Fibroblast of skin of right biceps (primary cell): ENCODE measurements at regions not wholly inside any gene's neighbourhood (a gene's known extent, or its start where the extent isn't known, plus 50 kb on each side); places are given as distances from the start of the nearest gene placed in this dataset.
A peak's percentile ranks its signal among the peaks of the same experiment; 100 is the strongest.
"Not testable (repeated sequence)": the region's sequence is repeated elsewhere in the genome, so short reads cannot be mapped to it uniquely, and the experiment has no call there.

ENCODE experiments used
- DNase-seq: peaks from one replicate; pipeline ENCODE4 v3.0.0-alpha.2; 2013

DNA sequence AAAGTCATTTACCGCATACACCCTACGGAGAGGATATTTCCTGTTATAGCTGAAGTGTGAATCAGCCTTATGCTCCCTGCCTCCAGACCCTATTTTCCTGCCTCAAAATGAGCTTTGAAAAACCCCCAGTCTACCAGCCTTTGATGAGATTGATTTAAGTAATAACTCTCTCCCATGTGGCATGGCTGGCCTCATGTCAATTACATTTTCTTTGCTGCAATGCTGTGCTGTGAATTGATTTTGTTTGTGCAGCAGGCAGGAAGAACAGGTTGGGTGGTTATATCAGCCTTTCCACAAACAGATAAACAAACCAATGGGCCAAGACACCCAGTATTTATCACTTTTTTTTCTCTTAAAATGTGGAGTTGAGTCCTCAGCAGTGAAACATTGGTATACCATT lies 1105.5 kb upstream of the TMEM132C start:
- DNase-seq: no peak

DNA sequence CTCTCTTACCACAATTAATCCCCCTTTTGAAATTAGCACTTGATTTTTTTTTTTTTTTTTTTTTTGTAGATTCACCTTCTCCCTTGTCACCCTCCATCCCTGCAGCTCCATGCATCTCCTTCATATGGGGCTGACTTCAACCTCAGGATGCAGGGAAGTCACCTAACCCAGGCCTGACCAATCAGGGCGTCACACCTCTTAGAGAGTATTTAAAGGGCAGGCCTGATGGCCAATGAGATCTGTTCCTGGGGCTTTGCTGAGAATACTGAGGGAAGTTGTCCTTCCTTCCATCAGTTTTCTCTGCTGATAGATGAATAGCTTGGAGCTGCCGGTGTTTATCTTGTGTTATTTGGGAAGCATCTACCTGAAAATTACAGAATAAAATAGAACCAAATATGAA lies 1104.7 kb upstream of the TMEM132C start:
- no peak for DNase-seq

DNA sequence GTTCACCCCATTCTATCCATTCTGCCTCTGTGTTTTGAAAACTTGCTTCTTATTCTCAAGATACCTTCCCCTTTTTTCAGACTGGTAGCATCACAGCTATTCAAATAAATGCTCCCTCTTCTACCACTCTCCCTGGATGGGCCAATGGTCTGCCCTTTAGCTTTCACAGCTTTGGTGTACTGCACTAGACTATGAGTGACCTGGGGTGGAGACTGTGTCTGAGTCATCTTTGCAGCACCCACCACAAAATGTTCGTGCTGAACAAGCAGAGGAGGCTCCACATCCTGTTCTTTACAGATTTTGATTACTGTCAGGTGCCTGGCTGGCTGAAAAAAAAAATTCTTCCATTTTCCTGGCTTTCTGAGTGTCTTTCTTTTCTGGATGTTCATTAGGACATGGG lies 1104.1 kb upstream of the TMEM132C start:
- peak; percentile 77 for DNase-seq

DNA sequence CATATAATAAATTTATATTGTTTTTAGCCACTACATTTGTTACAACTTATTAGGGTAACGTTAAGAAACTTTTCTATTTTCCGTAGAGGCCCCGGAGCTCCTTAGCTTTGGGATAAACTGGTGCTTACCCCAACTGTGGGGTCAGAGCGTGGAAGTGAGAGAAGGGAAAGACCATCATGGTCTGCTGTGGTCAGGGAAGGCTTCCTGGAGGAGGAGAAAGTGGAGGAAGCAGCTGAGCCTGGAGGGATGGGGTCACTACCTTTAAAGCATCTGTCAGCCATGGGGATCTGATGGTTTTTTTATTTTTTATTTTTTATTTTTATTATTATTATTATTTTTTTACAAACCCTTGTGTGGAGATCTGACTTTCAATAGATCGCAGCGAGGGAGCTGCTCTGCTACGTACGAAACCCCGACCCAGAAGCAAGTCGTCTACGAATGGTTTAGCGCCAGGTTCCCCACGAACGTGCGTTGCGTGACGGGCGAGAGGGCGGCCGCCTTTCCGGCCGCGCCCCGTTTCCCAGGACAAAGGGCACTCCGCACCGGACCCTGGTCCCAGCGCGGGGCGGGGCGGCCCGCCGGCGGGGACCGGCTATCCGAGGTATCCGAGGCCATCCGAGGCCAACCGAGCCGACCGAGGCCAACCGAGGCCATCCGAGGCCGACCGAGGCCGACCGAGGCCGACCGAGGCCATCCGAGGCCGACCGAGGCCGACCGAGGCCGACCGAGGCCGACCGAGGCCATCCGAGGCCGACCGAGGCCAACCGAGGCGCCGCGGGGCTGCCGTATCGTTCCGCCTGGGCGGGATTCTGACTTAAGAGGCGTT lies 1101.2 kb upstream of the TMEM132C start:
- peak; percentile 84 for DNase-seq

DNA sequence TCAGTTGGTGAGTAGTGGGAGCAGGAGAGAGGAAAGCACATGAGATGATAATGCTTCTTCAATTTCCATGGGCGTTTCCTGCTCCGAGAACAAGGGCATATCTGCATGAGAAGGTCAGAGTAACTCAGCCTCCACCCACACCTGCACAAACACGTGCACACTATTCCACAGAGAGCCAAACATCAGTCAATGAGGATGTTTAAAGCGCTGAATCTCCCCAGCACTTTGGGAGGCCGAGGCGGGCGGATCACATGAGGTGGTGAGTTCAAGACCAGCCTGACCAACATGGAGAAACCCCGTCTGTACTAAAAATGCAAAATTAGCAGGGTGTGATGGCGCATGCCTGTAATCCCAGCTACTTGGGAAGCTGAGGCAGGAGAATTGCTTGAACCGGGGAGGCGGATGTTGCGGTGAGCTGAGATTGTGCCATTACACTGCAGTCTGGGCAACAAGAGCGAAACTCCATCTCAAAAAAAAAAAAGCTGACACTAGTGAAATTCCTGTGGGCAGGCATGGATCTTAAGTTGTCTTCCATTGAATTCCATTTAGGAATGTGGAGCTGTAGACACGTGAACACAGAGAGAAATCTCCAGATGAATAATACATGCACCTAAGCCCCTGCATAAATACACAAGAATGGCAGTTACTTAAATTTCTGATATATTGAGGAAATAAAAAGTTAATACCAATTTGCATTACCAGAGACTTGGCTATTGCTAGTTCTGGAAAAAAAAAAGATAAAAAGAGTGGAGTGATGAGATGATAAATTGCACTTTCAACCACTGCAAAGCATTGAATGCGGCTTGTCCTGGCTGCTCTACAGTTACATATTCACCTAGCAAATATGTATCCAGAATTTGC lies 1097.4 kb upstream of the TMEM132C start:
- DNase-seq: peak; percentile 93

DNA sequence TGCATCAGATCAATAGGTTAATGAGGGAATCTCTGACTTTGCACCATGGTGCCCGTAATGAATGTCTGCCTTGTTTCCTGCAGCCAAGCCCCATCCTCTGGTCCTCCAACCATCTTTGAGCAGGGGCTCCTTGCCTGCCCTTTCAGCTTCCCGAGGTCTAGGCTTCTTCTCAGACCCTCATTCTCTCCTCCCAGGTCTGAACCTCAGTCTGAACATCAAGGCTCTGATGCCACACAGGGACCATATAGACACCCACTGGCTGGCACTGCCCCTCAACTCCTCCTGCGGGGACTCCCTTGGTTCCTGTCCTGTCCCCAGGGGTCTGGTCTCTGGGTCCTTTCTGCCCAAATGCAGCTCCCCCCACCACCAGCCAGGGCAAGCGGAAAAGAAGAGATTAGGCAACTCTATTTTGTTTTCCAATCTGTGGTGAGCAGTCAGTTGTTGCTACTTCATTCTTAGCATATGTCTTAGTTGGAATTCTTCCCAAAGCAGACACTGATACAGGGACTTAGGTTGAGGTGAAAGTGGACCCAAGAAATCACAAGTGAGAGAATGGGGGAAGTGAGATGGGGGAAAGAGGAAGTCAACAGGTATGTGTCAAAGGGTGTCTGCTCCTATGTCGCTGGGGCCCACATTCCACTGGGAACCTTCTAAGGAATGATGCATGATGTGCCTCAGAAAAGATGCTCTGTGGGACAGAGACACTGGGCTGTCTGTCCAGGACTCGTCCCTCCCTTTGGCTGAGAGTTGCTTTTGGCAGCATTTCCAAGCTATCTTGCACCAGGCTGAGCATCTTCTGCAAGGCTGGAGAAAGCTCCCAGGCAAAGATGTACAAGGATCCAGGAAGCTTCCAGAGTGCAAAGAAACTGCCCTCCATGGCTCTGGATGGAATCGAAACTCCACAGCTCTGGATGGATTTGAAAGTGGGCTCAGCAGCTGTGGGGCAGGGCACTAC lies 1096.5 kb upstream of the TMEM132C start:
- peak; percentile 72 for DNase-seq

DNA sequence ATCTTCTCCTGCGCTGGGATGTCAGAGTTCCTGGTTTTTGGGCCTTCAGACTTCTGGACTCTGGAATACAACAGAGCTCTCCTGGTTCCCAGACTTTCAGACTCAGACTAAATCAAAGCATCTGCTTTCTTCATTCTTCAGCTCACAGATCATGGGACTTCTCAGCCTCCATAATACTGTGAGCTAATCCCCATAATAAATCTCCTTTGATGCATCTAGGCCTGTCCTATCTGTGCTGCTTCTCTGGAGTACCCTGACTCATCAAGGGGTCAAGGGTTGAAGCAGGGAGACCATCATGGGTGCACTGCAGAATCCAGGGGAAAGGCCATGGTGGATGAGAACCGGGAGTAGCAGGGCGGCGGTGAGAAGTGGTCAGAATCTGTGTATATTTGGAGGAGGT lies 1094.1 kb upstream of the TMEM132C start:
- no peak for DNase-seq

DNA sequence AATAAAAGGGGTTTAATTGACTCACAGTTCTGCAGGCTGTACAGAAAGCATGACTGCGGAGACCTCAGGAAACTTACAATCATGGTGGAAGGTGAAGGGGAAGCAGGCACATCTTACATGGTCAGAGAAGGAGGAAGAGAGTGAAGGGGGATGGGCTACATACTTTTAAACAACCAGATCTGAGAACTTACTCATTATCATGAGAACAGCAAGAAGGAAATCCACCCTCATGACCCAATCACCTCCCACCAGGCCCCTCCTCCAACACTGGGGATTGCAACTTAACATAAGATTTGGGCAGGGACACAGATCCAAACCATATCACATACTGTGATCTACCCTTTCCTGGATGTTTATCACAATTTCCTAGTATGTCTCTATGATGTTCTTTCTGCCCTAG lies 1093.0 kb upstream of the TMEM132C start:
- DNase-seq: not testable (repeated sequence)

DNA sequence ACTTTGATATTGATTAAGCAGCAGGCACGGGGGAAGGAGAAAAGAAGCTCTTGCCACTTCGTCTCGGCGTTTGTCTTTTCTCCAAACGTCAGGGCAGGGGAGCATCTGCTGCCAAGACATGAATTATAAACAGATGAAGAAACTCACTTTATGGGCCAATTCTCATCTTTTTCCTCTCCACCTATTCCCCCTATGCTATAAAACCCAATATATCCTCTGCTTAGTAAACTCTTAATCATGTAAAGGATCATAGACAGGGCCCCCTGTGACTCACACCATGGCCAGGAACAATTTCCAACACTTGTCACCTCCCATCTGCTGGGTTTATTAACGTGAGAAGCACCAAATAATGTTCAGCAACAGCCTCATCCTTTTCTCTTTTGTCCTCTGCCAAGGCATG lies 1092.1 kb upstream of the TMEM132C start:
- peak; percentile 74 for DNase-seq

DNA sequence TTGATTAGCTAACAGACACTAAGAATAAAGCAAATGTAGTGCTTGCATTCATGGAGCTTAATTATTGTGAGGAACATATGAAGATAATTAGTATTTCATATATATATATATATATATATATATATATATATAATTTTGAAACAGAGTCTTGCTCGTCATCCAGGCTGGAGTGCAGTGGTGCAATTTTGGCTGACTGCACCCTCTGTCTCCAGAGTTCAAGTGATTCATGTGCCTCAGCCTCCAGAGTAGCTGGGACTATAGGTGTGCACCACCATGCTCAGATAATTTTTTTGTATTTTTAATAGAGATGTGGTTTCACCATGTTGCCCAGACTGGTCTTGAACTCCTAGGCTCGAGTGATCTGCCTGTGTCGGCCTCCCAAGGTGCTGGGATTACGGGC lies 1091.6 kb upstream of the TMEM132C start:
- no peak for DNase-seq

DNA sequence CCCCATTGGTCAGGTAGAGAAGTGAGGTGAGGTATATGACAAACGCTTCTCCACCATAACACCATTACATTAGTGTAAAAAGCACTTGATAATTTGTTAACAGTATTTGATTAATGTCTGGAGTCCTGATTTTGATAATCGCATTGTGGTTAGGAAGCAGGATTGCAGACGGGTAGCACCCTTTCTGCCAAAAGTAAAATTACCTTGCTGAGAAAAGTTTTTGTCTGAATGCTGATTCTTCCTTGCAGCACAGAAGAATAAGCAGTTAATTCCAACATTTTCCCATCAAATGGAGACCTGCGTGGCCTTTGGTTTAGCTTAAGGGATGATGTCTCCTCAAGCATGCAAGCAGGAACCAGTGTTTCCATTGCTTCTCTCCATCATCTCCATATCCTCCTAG lies 1090.2 kb upstream of the TMEM132C start:
- DNase-seq: no peak

DNA sequence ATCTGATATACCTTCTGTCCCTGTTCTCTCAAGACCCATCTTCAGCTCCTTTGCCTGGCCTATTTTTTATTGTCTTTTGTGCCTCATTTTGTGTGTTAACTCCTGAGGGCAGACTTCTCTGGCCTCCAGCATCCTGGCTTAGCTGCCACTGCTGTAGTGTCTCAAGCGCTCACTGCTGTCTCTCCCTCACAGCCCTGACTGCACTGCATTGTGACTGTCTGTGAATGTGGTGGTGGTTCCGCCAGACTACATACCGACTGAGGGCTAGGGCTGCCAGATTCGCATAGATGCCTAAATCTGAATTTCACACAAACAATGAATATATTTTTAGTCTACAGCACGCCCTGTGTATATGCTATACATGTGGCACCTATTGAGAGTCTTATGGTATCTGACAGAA lies 1088.9 kb upstream of the TMEM132C start:
- no peak for DNase-seq

DNA sequence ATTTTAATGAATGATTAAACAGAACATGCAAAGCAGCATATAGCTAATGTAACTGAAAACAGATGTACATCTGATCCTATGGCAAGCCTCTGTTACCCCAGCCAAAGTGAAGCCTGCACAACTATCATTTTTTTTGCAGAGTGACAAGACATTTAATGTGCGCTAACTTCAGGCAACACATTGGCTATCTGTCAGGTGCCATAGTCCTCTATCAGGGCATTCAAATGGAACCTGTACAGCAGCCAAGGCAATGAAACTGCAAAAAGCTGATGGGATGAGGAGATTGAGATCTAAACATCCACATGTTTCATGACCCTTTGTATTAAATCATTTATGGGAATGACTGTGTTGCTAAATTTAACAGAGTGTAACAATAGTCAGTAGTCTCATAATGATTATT lies 1088.5 kb upstream of the TMEM132C start:
- no peak for DNase-seq

DNA sequence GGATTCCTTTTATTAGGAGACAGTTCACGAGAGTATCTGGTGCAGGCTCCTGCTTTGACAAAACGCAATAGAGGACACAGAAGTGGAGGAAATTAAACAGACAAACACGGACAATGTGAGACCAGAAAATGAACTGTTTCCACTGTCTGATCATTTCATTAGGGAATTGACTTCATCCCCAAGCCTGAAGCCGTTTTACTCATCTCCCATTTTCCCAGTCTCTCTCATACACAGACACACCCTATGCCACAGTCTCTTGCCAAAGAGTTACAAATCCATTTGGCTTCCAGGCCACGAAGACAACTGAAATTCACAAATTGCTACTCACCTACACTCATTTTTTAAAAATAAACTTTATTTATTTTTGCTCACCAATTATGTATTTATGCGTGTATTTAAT lies 1087.8 kb upstream of the TMEM132C start:
- DNase-seq: peak; percentile 31

DNA sequence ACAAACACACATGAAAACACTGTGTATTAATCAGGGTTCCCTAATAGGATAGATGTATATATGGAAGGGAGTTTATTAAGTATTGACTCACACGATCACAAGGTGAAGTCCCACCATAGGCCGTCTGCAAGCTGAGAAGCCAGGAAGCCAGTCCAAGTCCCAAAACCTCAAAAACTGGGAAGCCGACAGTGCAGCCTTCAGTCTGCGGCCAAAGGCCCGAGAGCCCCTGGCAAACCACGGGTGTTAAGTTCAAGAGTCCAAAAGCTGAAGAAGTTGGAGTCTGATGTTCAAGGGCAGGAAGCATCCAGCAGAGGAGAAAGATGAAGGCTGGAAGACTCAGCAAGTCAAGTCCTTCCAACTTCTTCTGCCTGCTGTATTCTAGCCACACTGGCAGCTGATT lies 1085.0 kb upstream of the TMEM132C start:
- no peak for DNase-seq

DNA sequence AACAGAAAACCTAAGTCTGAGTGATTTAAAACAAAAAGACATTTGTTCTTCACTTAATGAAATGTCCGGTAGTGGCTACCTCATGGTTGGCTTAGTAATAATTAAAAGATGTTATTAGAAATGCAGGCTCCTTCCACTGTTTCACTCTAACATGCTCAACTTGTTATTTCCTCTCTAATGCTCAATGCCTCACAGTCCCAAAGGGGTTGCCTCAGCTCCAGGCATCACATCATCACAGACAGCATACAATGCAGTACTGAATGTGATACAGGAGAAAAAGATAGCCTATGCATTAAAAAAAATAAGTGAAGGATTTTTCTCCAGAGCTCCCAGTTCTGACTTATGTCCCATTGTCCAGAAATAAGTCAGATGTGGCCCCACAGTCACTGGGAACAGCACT lies 1077.0 kb upstream of the TMEM132C start:
- DNase-seq: no peak

DNA sequence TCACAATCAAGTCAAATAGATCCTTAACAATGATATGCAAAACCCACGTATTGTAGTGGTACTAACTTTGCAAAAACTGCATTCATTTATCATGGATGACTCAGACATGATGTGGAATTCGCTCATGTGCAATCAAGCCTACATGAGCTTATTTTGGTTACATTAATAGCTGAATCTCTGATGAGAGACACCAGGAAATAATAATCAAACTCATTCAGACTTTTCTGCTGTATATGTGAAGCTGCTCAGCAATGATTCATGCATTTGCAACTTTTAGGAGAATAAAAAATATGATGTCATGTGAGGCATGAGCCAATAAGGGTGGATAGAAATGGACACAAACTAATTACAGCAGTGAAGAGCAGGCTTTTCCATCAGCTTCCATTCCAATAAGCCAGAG lies 1075.8 kb upstream of the TMEM132C start:
- DNase-seq: peak; percentile 84

DNA sequence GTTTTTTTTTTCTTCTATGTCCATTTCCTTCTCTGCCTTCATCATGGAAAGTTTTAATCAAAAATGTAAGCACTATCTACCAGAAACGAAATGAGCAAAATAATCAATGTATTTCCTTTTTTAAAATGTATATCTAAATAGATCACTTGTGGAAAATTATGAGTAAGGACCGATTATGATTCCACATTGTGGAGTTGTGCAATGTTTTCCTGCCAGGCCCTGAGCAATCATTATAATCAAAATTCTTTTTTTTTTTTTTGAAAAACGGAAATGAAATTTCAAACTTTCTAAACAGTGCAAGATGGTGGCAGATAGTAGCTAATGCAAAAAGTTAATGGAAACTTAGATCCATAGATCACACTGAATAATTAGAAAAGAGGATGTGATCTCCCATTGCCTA lies 1074.6 kb upstream of the TMEM132C start:
- DNase-seq: no peak

DNA sequence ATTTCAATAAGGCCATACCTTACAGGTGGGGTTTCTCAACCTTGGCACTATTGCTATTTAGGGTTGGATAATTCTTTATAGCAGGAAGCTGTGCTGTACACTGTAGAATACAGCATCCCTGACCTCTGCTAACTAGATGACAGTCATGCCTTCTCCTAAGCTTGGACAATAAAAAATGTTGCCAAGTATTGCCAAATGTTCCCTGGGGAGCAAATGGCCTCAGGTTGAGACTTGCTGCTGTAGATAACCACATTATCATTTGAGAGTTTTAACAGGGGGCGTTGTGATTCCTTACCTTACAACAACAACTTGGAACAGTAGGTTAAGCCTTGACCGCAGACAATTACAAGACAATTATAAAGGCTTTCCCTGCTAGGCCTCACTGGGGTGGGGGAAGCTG lies 1073.6 kb upstream of the TMEM132C start:
- DNase-seq: no peak

DNA sequence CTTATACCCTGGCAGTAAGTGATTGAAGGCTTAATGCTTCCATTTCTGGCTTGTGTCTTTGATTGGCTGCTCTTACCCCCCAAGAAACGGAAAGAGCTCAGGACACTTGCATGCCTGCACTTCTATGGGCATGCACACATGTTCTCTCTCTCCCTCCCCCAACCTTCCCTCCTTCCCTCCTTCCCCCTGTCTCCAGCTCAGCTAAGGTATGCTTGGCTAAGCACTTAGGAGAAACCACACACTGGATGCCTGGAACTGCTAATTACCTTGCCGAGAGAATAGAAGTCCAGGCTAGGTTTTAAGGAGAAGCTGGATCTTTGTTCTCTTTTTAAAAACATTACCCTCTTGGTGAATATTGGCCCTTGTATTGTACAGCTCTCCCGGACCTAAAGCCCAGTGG lies 1072.8 kb upstream of the TMEM132C start:
- DNase-seq: peak; percentile 43

DNA sequence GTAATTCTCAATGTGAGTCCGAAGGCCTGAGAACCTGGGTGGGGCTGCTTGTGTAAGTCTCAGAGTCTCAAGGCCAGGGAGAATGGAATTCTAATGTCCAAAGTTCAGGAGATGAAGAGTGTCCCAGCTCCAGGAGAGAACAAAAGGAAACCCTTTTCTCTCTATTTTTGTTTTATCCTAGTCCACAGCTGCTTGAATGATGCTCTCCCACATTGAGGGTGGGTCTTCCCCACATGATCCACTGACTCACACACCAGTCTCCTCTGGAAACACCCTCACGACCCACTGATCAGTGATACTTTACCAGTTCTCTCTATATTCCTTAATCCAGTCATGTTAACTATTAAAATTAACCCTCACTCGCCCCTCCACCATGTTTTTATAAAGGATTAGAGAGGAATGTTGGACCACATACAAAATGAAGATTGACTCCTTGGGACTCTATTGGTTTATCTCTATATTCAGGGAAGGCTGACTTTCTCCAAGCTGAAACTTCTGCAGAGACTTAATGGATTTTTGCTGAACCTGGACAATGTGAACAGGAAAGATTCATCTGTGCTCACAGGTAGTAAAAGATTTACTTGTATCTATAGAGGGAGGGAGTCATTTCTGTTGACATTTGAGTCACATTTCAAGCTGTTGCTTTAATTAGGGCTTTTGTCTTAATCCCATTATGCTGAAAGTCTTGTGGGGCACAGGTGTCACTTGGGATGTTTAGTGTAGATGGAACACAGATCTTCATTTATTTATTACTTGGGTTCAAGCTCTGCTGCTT lies 1061.0 kb upstream of the TMEM132C start:
- no peak for DNase-seq

DNA sequence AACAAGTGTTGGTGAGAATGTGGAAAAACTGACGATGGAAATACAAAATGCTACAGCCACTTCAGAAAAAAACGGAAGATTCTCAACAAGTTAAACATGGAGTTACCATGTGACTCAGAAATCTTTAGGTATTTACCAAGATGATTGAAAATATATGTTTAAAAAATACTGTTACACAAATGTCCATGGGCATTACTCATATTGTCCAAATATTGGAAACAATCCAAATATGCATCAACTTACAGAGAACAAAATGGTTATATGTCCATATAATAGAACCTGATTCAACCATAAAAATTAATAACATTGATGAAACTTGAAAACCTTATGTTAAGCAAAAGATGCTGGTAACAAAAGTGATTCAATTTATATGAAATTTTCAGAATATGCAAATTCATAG lies 1057.7 kb upstream of the TMEM132C start:
- no peak for DNase-seq
